ENCODE measurements at regions not wholly inside any gene's neighbourhood (a gene's known extent, or its start where the extent isn't known, plus 50 kb on each side); places are given as distances from the start of the nearest gene placed in this dataset.

- TF ChIP-seq SCRT1 (tag by site-specific recombination; IDR thresholded peaks at IDR 0.05; ENCODE audit: borderline replicate concordance) (no peak), ZNF48 (tag by site-specific recombination; IDR thresholded peaks at IDR 0.05) (no peak), ZXDB (tag by site-specific recombination; IDR thresholded peaks at IDR 0.05) (no peak), ZNF664 (tag by site-specific recombination; IDR thresholded peaks at IDR 0.05) (no peak), ZNF488 (tag by site-specific recombination; IDR thresholded peaks at IDR 0.05) (no peak), ZNF223 (tag by site-specific recombination; IDR thresholded peaks at IDR 0.05) (no peak)
Observed at GRCh38 chr13:71051573-71051972, 815.4 kb downstream of the DACH1 start (continued).

DNA sequence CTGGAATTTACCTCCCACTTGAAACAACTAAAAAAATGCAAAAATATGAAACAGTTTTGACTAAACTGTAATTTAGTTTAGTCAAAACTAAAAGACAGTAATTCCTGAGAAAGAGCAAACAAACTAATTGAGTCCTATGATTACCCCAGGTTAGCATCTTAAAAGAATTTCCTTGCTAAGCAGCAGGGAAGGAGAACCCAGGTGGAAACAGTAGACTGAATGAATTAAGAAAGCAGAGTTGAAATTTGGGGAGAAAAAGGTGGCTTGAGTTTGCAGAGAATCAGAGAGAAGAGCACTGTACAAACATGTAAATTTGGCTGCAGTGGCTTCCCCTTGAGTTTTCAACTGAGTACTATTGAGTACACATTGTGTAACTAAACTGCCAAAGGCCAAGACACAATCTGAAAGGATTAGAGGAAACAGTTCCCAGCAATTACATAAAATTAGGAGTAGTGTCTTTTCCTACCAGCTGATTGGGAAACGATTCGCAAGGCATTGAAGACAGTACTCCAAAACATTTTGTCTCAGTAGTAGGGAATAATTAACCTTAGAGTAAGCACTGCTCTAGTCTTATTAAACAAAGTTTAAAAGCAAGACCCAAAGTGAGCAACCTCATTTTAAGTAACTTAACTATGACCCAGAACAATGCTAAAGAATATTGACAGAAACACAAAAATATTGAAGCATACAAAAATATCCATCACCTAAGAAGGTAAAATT, 820.5 kb downstream of the DACH1 start:
- no peak overlapping the region for H3K4me3 ChIP-seq (ENCODE audit: low read depth, low read length)
- no peak for TF ChIP-seq ZNF830 (tag by site-specific recombination; IDR thresholded peaks at IDR 0.05; ENCODE audit: low read depth)
- TF ChIP-seq BCL6B (tag by site-specific recombination; IDR thresholded peaks at IDR 0.05) = no peak
- no peak for TF ChIP-seq ATF2 (tag by site-specific recombination; IDR thresholded peaks at IDR 0.05; ENCODE audit: low read depth)
- TF ChIP-seq ZFP41 (tag by site-specific recombination; IDR thresholded peaks at IDR 0.05; ENCODE audit: borderline replicate concordance) = no peak
- H3K4me1 ChIP-seq (ENCODE audit: control insufficient read depth, insufficient read depth, low read length) = no peaks in the 10 kb centered on the region
- CTCF ChIA-PET = no interaction called here
- H3K9me3 ChIP-seq (ENCODE audit: control insufficient read depth, insufficient read depth, low read depth, low read length) = no peaks in the 10 kb centered on the region
- no peak overlapping the region for H3K27ac ChIP-seq (ENCODE audit: extremely low read depth, low read depth, low read length)
- POLR2A ChIA-PET = no interaction called here
- H3K36me3 ChIP-seq (ENCODE audit: control insufficient read depth in 2 of 2, insufficient read depth in 1 of 2, low read length in 2 of 2) = no peaks in the 10 kb centered on the region

- no peak overlapping the region for H3K4me3 ChIP-seq (ENCODE audit: low read depth, low read length)
- CTCF ChIA-PET = no interaction called here
- no peaks in the 10 kb centered on the region for H3K9me3 ChIP-seq (ENCODE audit: control insufficient read depth, insufficient read depth, low read depth, low read length)
- POLR2A ChIA-PET = no interaction called here
- no peaks in the 10 kb centered on the region for H3K4me1 ChIP-seq (ENCODE audit: control insufficient read depth, insufficient read depth, low read length)
- H3K27ac ChIP-seq (ENCODE audit: extremely low read depth, low read depth, low read length) = no peak overlapping the region
- no peaks in the 10 kb centered on the region for H3K36me3 ChIP-seq (ENCODE audit: control insufficient read depth in 2 of 2, insufficient read depth in 1 of 2, low read length in 2 of 2)
- TF ChIP-seq ZBTB11 (tag by site-specific recombination; conservative IDR thresholded peaks at IDR 0.05; ENCODE audit: low read depth) (no peak), ZNF24 (tag by site-specific recombination; IDR thresholded peaks at IDR 0.05) (no peak), REST (tag by site-specific recombination; IDR thresholded peaks at IDR 0.05) (no peak), ZNF223 (tag by site-specific recombination; IDR thresholded peaks at IDR 0.05) (no peak), ZNF146 (tag by site-specific recombination; IDR thresholded peaks at IDR 0.05) (no peak), MEIS1 (CRISPR knock-in tag; IDR thresholded peaks at IDR 0.05; ENCODE audit: borderline replicate concordance) (no peak), ZSCAN5A (tag by site-specific recombination; IDR thresholded peaks at IDR 0.05) (no peak)
Observed at GRCh38 chr13:71045101-71045500, 821.9 kb downstream of the DACH1 start.

Measured in HEK293 (cell line).